H9 (cell line): ENCODE measurements at regions not wholly inside any gene's neighbourhood (a gene's known extent, or its start where the extent isn't known, plus 50 kb on each side); places are given as distances from the start of the nearest gene placed in this dataset.

Experiments
- DNase-seq: peaks from one replicate; pipeline ENCODE4 v3.0.0-alpha.2; 2017
- H2AFZ ChIP-seq: one replicate; pipeline ENCODE4 v1.6.1; 2013; ENCODE audit warnings: mild to moderate bottlenecking, low read length, control low read depth, moderate library complexity
- H2AK5ac ChIP-seq: 2 replicates; pipeline ENCODE4 v1.6.1; 2013; ENCODE audit warnings: low read length, control low read depth, mixed read lengths; ENCODE audit not compliant: insufficient read length
- H2BK120ac ChIP-seq: one replicate; pipeline ENCODE4 v1.6.1; 2013; ENCODE audit warnings: low read depth, mild to moderate bottlenecking, low read length, control low read depth, inconsistent platforms; ENCODE audit not compliant: poor library complexity, severe bottlenecking
- H2BK12ac ChIP-seq: 2 replicates; pipeline ENCODE4 v1.6.1; 2013; ENCODE audit warnings: low read length, control low read depth, mixed read lengths, low read depth; ENCODE audit not compliant: insufficient read length
- H2BK15ac ChIP-seq: 2 replicates; pipeline ENCODE4 v1.6.1; 2013; ENCODE audit warnings: low read depth, low read length, control low read depth
- H2BK20ac ChIP-seq: one replicate; pipeline ENCODE4 v1.6.1; 2013; ENCODE audit warnings: low read depth, mild to moderate bottlenecking, low read length, control low read depth, inconsistent platforms; ENCODE audit not compliant: poor library complexity, severe bottlenecking
- H2BK5ac ChIP-seq: 2 replicates; pipeline ENCODE4 v1.6.1; 2013; ENCODE audit warnings: low read length, control low read depth, mixed read lengths; ENCODE audit not compliant: insufficient read length
- H3K14ac ChIP-seq: 2 replicates; pipeline ENCODE4 v1.6.1; 2013; ENCODE audit warnings: low read length, control low read depth; ENCODE audit not compliant: insufficient read depth
- H3K18ac ChIP-seq: 2 replicates; pipeline ENCODE4 v1.6.1; 2013; ENCODE audit warnings: low read depth, mild to moderate bottlenecking, mixed read lengths, low read length, control low read depth; ENCODE audit not compliant: insufficient read length
- H3K23ac ChIP-seq: 2 replicates; pipeline ENCODE4 v1.6.1; 2013; ENCODE audit warnings: low read length, control low read depth, mixed read lengths, low read depth; ENCODE audit not compliant: insufficient read length
- H3K23me2 ChIP-seq: 2 replicates; pipeline ENCODE4 v1.6.1; 2013; ENCODE audit warnings: low read depth, mild to moderate bottlenecking, mixed read lengths, low read length, control low read depth; ENCODE audit not compliant: insufficient read length, poor library complexity, severe bottlenecking
- H3K27ac ChIP-seq: 2 replicates; pipeline ENCODE4 v1.5.1; 2013; ENCODE audit warnings: low read length, control low read depth, mixed read lengths, low read depth; ENCODE audit not compliant: insufficient read length
- H3K27me3 ChIP-seq: 2 replicates; pipeline ENCODE4 v1.6.1; 2013; ENCODE audit warnings: low read length, control low read depth, inconsistent platforms; ENCODE audit not compliant: insufficient read depth
- H3K4ac ChIP-seq: 2 replicates; pipeline ENCODE4 v1.6.1; 2013; ENCODE audit warnings: low read depth, mild to moderate bottlenecking, control low read depth, inconsistent platforms, low read length, moderate library complexity
- H3K4me1 ChIP-seq: 2 replicates; pipeline ENCODE4 v1.6.1; 2013; ENCODE audit warnings: low read length, control low read depth, inconsistent platforms; ENCODE audit not compliant: insufficient read depth
- H3K4me2 ChIP-seq: 2 replicates; pipeline ENCODE4 v1.6.1; 2013; ENCODE audit warnings: low read length, control low read depth, mixed read lengths; ENCODE audit not compliant: insufficient read length, insufficient read depth
- H3K56ac ChIP-seq: 2 replicates; pipeline ENCODE4 v1.6.1; 2013; ENCODE audit warnings: low read depth, mild to moderate bottlenecking, mixed read lengths, low read length, control low read depth; ENCODE audit not compliant: insufficient read length
- H3K79me1 ChIP-seq: 2 replicates; pipeline ENCODE4 v1.6.1; 2013; ENCODE audit warnings: low read depth, mild to moderate bottlenecking, moderate library complexity, low read length, control low read depth, inconsistent platforms; ENCODE audit not compliant: insufficient read depth, poor library complexity, severe bottlenecking
- H3K79me2 ChIP-seq: 2 replicates; pipeline ENCODE4 v1.6.1; 2013; ENCODE audit warnings: low read length, control low read depth, inconsistent platforms; ENCODE audit not compliant: insufficient read depth
- H3K9ac ChIP-seq: 2 replicates; pipeline ENCODE4 v1.6.1; 2013; ENCODE audit warnings: low read length, control low read depth, mixed read lengths; ENCODE audit not compliant: insufficient read length; ENCODE audit errors: extremely low read depth
- H3K9me3 ChIP-seq: one replicate; pipeline ENCODE4 v1.6.1; 2013; ENCODE audit warnings: low read depth, low read length, inconsistent platforms; ENCODE audit not compliant: control insufficient read depth
- H3T11ph ChIP-seq: one replicate; pipeline ENCODE4 v1.6.1; 2013; ENCODE audit warnings: mild to moderate bottlenecking, low read length, control low read depth, inconsistent platforms
- H4K20me1 ChIP-seq: one replicate; pipeline ENCODE4 v1.6.1; 2013; ENCODE audit not compliant: control insufficient read depth, insufficient read length, insufficient read depth
- H4K5ac ChIP-seq: 2 replicates; pipeline ENCODE4 v1.6.1; 2013; ENCODE audit warnings: low read depth, mild to moderate bottlenecking, mixed read lengths, low read length, control low read depth; ENCODE audit not compliant: insufficient read length
- H4K8ac ChIP-seq: replicated peaks from 2 replicates; pipeline ENCODE4 v1.6.1; 2013; ENCODE audit warnings: low read length, control low read depth, mixed read lengths, low read depth; ENCODE audit not compliant: insufficient read length
- H4K91ac ChIP-seq: 2 replicates; pipeline ENCODE4 v1.6.1; 2013; ENCODE audit warnings: low read depth, mild to moderate bottlenecking, moderate library complexity, mixed read lengths, low read length, control low read depth; ENCODE audit not compliant: insufficient read length
- H3K27ac Mint-ChIP-seq, 3 experiments: 2 replicates in 2 of 3; 3 replicates in 1 of 3; pipeline ENCODE4 v1.8.0; 2020 to 2021; ENCODE audit warnings: mixed read lengths in 3 of 3, mild to moderate bottlenecking in 1 of 3, moderate library complexity in 1 of 3
- H3K27me3 Mint-ChIP-seq: 2 replicates; pipeline ENCODE4 v1.8.0; 2021; ENCODE audit warnings: low read depth, mild to moderate bottlenecking, moderate library complexity, mixed read lengths
- H3K36me3 Mint-ChIP-seq, 3 experiments: 2 replicates in 2 of 3; 3 replicates in 1 of 3; pipeline ENCODE4 v1.8.0; 2020 to 2021; ENCODE audit warnings: low read depth in 3 of 3, mixed read lengths in 3 of 3; ENCODE audit not compliant: insufficient read depth in 1 of 3
- H3K4me1 Mint-ChIP-seq, 2 experiments: 2 replicates each; pipeline ENCODE4 v1.8.0; 2020; ENCODE audit warnings: mixed read lengths in 2 of 2
- H3K4me3 Mint-ChIP-seq, 2 experiments: 2 replicates in 1 of 2; 3 replicates in 1 of 2; pipeline ENCODE4 v1.8.0; 2020 to 2021; ENCODE audit warnings: mild to moderate bottlenecking in 2 of 2, mixed read lengths in 2 of 2, moderate library complexity in 1 of 2
- H3K9me3 Mint-ChIP-seq, 2 experiments: 2 replicates in 1 of 2; 3 replicates in 1 of 2; pipeline ENCODE4 v1.8.0; 2020; ENCODE audit warnings: mild to moderate bottlenecking in 2 of 2, mixed read lengths in 2 of 2, moderate library complexity in 1 of 2
- WGBS: extraction: QIAGEN DNeasy Blood & Tissue Kit; methylation state at CpG from one replicate; pipeline ENCODE4 v1.1.7; 2013; ENCODE audit warnings: missing lambda C conversion rate, low lambda C conversion rate, mixed read lengths; ENCODE audit not compliant: insufficient read length; ENCODE audit errors: extremely low coverage; 5-methylcytosine and 5-hydroxymethylcytosine counted together
- TF ChIP-seq, protein P1 (sequence below): fragments of 200-600 bp; sonication (generic); conservative IDR thresholded peaks from 3 replicates; pipeline ENCODE4 v1.8.0; 2021; ENCODE audit warnings: antibody characterized with exemption, mild to moderate bottlenecking

DNA sequence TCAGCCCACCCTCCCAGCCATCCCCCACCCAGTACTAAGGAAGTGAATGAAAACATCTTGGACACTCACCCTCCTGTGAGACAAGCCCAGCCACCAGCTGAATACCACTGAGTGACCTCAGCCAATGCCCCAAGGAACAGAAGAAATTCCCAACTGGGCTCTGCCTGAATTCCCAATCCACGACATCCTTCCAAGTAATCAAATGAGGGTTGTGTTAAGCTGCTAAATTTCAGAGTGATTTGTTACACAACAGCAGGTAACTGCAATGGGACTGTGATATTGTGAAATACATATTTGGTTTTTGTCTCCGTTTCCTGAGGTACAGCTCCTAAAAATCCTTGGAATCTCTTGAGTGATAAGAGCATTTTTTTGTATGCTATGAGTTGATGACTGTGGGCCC, 578.7 kb upstream of the CDH11 start:
- Histone ChIP-seq H3K23me2 (no peaks in the 10 kb centered on the region), H3T11ph (no peak overlapping the region), H4K91ac (no peak overlapping the region), H3K56ac (no peak overlapping the region), H3K27ac (no peak overlapping the region), H3K79me1 (no peaks in the 10 kb centered on the region), H3K9me3 (no peaks in the 10 kb centered on the region), H3K4ac (no peak overlapping the region), H3K4me2 (no peak overlapping the region), H3K14ac (no peak overlapping the region), H2BK15ac (no peak overlapping the region), H3K23ac (no peak overlapping the region), H2AFZ (no peak overlapping the region), H4K5ac (no peak overlapping the region), H4K20me1 (no peaks in the 10 kb centered on the region), H2BK12ac (no peak overlapping the region), H4K8ac (no peak overlapping the region), H3K79me2 (no peaks in the 10 kb centered on the region), H3K18ac (no peak overlapping the region), H2AK5ac (no peak overlapping the region), H3K4me1 (no peaks in the 10 kb centered on the region), H3K9ac (no peak overlapping the region), H2BK5ac (no peak overlapping the region), H2BK20ac (no peak overlapping the region), H2BK120ac (no peak overlapping the region), H3K27me3 (no peaks in the 10 kb centered on the region)
- Mint-ChIP-seq H3K9me3 (no peaks in the 10 kb centered on the region; a peak in 1 of 5 replicates), H3K27ac (no peak overlapping the region), H3K36me3 (no peaks in the 10 kb centered on the region; a peak in 3 of 7 replicates), H3K4me3 (no peak overlapping the region), H3K4me1 (peaks cover 19 to 27% of the 10 kb centered on the region in 2 experiments), H3K27me3 (no peaks in the 10 kb centered on the region)
- no CpG with 5 or more reads among the region's 2 CpGs for WGBS
- TF ChIP-seq, protein P1, sequence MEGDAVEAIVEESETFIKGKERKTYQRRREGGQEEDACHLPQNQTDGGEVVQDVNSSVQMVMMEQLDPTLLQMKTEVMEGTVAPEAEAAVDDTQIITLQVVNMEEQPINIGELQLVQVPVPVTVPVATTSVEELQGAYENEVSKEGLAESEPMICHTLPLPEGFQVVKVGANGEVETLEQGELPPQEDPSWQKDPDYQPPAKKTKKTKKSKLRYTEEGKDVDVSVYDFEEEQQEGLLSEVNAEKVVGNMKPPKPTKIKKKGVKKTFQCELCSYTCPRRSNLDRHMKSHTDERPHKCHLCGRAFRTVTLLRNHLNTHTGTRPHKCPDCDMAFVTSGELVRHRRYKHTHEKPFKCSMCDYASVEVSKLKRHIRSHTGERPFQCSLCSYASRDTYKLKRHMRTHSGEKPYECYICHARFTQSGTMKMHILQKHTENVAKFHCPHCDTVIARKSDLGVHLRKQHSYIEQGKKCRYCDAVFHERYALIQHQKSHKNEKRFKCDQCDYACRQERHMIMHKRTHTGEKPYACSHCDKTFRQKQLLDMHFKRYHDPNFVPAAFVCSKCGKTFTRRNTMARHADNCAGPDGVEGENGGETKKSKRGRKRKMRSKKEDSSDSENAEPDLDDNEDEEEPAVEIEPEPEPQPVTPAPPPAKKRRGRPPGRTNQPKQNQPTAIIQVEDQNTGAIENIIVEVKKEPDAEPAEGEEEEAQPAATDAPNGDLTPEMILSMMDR: no peak
- DNase-seq: no peak
